Lower leg skin (tissue), 3 donors: ENCODE measurements at regions not wholly inside any gene's neighbourhood (a gene's known extent, or its start where the extent isn't known, plus 50 kb on each side); places are given as distances from the start of the nearest gene placed in this dataset.
"Not testable (repeated sequence)": the region's sequence is repeated elsewhere in the genome, so short reads cannot be mapped to it uniquely, and the experiment has no call there.

ENCODE experiments used
- CTCF ChIP-seq, 3 donors: fragments of 450-650 bp; IDR thresholded peaks; one replicate each; pipeline ENCODE4 v1.5.1; 2016; ENCODE audit warnings: antibody characterized with exemption in 3 of 3, mild to moderate bottlenecking in 3 of 3, moderate library complexity in 2 of 3
- POLR2A ChIP-seq, 2 donors: fragments of 450-650 bp; IDR thresholded peaks; one replicate each; pipeline ENCODE4 v1.6.1; 2016 to 2017; ENCODE audit warnings: antibody characterized with exemption in 2 of 2, mild to moderate bottlenecking in 1 of 2, moderate library complexity in 1 of 2

- TF ChIP-seq CTCF, POLR2A (IDR thresholded peaks at IDR 0.05): not testable (repeated sequence)
Measured at GRCh38 chrX:77123917-77124316, 323.3 kb upstream of the FGF16 start.
